GM23338 (cell line): ENCODE measurements at regions not wholly inside any gene's neighbourhood (a gene's known extent, or its start where the extent isn't known, plus 50 kb on each side); places are given as distances from the start of the nearest gene placed in this dataset.

Experiments used
- ATAC-seq: fragments of 200-7000 bp; cut with Tn5 transposase; 3 replicates; pipeline ENCODE4 v1.9.1; 2020
- DNase-seq: peaks from one replicate; pipeline ENCODE4 v3.0.0-alpha.2; 2015; ENCODE audit warnings: low spot score
- H2AFZ ChIP-seq: fragments of 200-600 bp; sonication (generic); 2 replicates; pipeline ENCODE4 v1.8.0; 2016; ENCODE audit warnings: antibody characterized with exemption, mild to moderate bottlenecking, moderate library complexity
- H3F3A ChIP-seq: fragments of 200-600 bp; sonication (generic); replicated peaks from 2 replicates; pipeline ENCODE4 v1.8.0; 2017; ENCODE audit warnings: antibody characterized with exemption, mixed run types, low read depth
- H3K27ac ChIP-seq: fragments of 200-600 bp; sonication (generic); 2 replicates; pipeline ENCODE4 v1.6.1; 2016; ENCODE audit warnings: low read depth
- H3K27me3 ChIP-seq: fragments of 200-600 bp; sonication (generic); 2 replicates; pipeline ENCODE4 v1.8.0; 2016; ENCODE audit warnings: mild to moderate bottlenecking, mixed run types, moderate library complexity; ENCODE audit not compliant: insufficient read depth
- H3K36me3 ChIP-seq: fragments of 200-600 bp; sonication (generic); 2 replicates; pipeline ENCODE4 v1.8.0; 2016; ENCODE audit warnings: mild to moderate bottlenecking; ENCODE audit not compliant: insufficient read depth
- H3K4me1 ChIP-seq: fragments of 200-600 bp; sonication (generic); 2 replicates; pipeline ENCODE4 v1.8.0; 2016; ENCODE audit warnings: mild to moderate bottlenecking, moderate library complexity; ENCODE audit not compliant: insufficient read depth
- H3K4me2 ChIP-seq: fragments of 200-600 bp; sonication (generic); 2 replicates; pipeline ENCODE4 v1.7.1; 2017; ENCODE audit warnings: mixed run types
- H3K4me3 ChIP-seq: fragments of 200-600 bp; sonication (generic); 2 replicates; pipeline ENCODE4 v1.6.1; 2016; ENCODE audit warnings: mixed run types
- H3K79me2 ChIP-seq: fragments of 200-600 bp; sonication (generic); replicated peaks from 2 replicates; pipeline ENCODE4 v1.8.0; 2017; ENCODE audit warnings: mild to moderate bottlenecking; ENCODE audit not compliant: insufficient read depth
- H3K9me2 ChIP-seq: fragments of 200-600 bp; sonication (generic); 2 replicates; pipeline ENCODE4 v1.8.0; 2017; ENCODE audit not compliant: insufficient read depth
- H4K20me1 ChIP-seq: fragments of 200-600 bp; sonication (generic); replicated peaks from 2 replicates; pipeline ENCODE4 v1.8.0; 2017; ENCODE audit warnings: mild to moderate bottlenecking; ENCODE audit not compliant: insufficient read depth
- H3K27ac Mint-ChIP-seq: 2 replicates; pipeline ENCODE4 v1.8.0; 2020; ENCODE audit warnings: inconsistent platforms, mild to moderate bottlenecking, moderate library complexity, mixed read lengths
- H3K27me3 Mint-ChIP-seq: 3 replicates; pipeline ENCODE4 v1.8.0; 2022; ENCODE audit warnings: low read depth, mild to moderate bottlenecking, moderate library complexity, mixed read lengths, inconsistent platforms; ENCODE audit not compliant: insufficient read depth, poor library complexity
- H3K36me3 Mint-ChIP-seq: 3 replicates; pipeline ENCODE4 v1.8.0; 2021; ENCODE audit warnings: low read depth, mild to moderate bottlenecking, inconsistent platforms, moderate library complexity, mixed read lengths
- H3K4me1 Mint-ChIP-seq: 3 replicates; pipeline ENCODE4 v1.8.0; 2020; ENCODE audit warnings: mild to moderate bottlenecking, inconsistent platforms, mixed read lengths
- H3K4me3 Mint-ChIP-seq: 3 replicates; pipeline ENCODE4 v1.8.0; 2021; ENCODE audit warnings: moderate library complexity, mild to moderate bottlenecking, inconsistent platforms, mixed read lengths
- H3K9me3 Mint-ChIP-seq: 3 replicates; pipeline ENCODE4 v1.8.0; 2020; ENCODE audit warnings: moderate library complexity, mild to moderate bottlenecking, inconsistent platforms, mixed read lengths
- CREB1 ChIP-seq: fragments of 250-450 bp; sonication (Bioruptor Pico); IDR thresholded peaks from 2 replicates; pipeline ENCODE4 v1.5.0; 2020; ENCODE audit warnings: low read depth, mild to moderate bottlenecking, moderate library complexity
- EZH2 ChIP-seq: fragments of 200-600 bp; sonication (generic); IDR thresholded peaks from one replicate; pipeline ENCODE4 v1.8.0; 2017; ENCODE audit warnings: antibody characterized with exemption, mild to moderate bottlenecking, low read depth; ENCODE audit not compliant: unreplicated experiment
- POLR2AphosphoS5 ChIP-seq: IDR thresholded peaks from 2 replicates; pipeline ENCODE4 v1.6.1; 2016; ENCODE audit warnings: antibody characterized with exemption, low read depth
- STAT1 ChIP-seq: IDR thresholded peaks from one replicate; pipeline ENCODE4 v1.6.1; 2016; ENCODE audit warnings: antibody characterized with exemption; ENCODE audit not compliant: unreplicated experiment
- ZNF331 ChIP-seq: fragments of 250-450 bp; sonication (Bioruptor Pico); IDR thresholded peaks from 2 replicates; pipeline ENCODE4 v1.5.0; 2020; ENCODE audit warnings: low read depth, mild to moderate bottlenecking, moderate library complexity
- TF ChIP-seq, protein P1 (sequence below): IDR thresholded peaks from 2 replicates; pipeline ENCODE4 v1.6.1; 2016; ENCODE audit warnings: antibody characterized with exemption
- TF ChIP-seq, protein P2 (sequence below), 2 experiments: fragments of 200-600 bp in 1 of 2; sonication (generic) in 1 of 2; conservative IDR thresholded peaks; 2 replicates each; pipeline versions ENCODE4 v1.5.1 to v1.6.1; 2016 to 2017; ENCODE audit warnings: antibody characterized with exemption in 2 of 2, low read depth in 2 of 2, mild to moderate bottlenecking in 2 of 2, moderate library complexity in 1 of 2
- TF ChIP-seq, protein P3 (sequence below): IDR thresholded peaks from one replicate; pipeline ENCODE4 v1.6.1; 2018; ENCODE audit warnings: antibody characterized with exemption; ENCODE audit not compliant: unreplicated experiment

DNA sequence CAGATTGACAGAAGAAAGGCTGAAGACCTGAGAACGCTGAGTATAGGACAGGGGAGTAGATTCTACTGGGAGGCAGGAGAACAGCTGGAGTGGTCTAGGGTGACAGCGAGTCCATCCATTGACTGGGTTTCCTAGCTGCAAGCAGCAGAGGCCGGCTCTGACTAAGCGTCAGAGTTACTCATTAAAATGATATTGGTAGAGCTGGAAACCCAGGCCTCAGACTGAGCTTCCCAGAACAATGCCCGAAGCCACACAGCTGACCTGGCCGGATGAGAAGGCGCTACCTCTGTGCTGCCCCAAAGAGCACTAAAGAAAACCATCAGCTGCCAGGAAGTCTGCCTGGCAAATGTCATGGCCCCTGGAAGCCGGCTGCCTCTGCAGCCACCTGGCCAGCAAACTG is 78.5 kb upstream of the FZD10 start (continued):
- TF ChIP-seq, protein P1, sequence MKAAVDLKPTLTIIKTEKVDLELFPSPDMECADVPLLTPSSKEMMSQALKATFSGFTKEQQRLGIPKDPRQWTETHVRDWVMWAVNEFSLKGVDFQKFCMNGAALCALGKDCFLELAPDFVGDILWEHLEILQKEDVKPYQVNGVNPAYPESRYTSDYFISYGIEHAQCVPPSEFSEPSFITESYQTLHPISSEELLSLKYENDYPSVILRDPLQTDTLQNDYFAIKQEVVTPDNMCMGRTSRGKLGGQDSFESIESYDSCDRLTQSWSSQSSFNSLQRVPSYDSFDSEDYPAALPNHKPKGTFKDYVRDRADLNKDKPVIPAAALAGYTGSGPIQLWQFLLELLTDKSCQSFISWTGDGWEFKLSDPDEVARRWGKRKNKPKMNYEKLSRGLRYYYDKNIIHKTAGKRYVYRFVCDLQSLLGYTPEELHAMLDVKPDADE = no peak
- TF ChIP-seq, protein P2, sequence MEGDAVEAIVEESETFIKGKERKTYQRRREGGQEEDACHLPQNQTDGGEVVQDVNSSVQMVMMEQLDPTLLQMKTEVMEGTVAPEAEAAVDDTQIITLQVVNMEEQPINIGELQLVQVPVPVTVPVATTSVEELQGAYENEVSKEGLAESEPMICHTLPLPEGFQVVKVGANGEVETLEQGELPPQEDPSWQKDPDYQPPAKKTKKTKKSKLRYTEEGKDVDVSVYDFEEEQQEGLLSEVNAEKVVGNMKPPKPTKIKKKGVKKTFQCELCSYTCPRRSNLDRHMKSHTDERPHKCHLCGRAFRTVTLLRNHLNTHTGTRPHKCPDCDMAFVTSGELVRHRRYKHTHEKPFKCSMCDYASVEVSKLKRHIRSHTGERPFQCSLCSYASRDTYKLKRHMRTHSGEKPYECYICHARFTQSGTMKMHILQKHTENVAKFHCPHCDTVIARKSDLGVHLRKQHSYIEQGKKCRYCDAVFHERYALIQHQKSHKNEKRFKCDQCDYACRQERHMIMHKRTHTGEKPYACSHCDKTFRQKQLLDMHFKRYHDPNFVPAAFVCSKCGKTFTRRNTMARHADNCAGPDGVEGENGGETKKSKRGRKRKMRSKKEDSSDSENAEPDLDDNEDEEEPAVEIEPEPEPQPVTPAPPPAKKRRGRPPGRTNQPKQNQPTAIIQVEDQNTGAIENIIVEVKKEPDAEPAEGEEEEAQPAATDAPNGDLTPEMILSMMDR (conservative IDR thresholded peaks at IDR 0.05; ENCODE audit: low read depth in 2 of 2) = no peak
- TF ChIP-seq, protein P3, sequence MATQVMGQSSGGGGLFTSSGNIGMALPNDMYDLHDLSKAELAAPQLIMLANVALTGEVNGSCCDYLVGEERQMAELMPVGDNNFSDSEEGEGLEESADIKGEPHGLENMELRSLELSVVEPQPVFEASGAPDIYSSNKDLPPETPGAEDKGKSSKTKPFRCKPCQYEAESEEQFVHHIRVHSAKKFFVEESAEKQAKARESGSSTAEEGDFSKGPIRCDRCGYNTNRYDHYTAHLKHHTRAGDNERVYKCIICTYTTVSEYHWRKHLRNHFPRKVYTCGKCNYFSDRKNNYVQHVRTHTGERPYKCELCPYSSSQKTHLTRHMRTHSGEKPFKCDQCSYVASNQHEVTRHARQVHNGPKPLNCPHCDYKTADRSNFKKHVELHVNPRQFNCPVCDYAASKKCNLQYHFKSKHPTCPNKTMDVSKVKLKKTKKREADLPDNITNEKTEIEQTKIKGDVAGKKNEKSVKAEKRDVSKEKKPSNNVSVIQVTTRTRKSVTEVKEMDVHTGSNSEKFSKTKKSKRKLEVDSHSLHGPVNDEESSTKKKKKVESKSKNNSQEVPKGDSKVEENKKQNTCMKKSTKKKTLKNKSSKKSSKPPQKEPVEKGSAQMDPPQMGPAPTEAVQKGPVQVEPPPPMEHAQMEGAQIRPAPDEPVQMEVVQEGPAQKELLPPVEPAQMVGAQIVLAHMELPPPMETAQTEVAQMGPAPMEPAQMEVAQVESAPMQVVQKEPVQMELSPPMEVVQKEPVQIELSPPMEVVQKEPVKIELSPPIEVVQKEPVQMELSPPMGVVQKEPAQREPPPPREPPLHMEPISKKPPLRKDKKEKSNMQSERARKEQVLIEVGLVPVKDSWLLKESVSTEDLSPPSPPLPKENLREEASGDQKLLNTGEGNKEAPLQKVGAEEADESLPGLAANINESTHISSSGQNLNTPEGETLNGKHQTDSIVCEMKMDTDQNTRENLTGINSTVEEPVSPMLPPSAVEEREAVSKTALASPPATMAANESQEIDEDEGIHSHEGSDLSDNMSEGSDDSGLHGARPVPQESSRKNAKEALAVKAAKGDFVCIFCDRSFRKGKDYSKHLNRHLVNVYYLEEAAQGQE = no peak
- TF ChIP-seq POLR2AphosphoS5 (no peak), EZH2 (no peak)

DNA sequence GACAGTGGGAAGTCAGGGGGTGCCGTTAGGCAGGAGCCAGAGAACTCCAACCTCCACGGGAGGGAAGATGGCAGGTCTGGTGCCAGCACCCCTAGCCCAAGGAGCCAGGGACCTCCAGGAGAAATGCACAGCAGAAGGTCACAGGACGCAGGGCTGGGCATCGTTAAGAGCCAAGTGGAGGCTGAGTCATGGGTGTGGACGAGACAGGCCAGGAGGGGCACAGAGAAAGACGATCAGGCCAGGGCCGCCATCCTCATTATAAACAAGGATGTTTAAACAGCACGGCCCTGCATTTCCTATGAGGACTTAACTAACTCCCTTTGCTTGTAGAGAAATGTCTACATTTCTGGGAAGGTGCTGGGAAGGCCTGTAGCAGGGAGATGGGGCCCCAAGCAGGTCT is 77.9 kb upstream of the FZD10 start:
- Histone ChIP-seq H3K4me1 (no peaks in the 10 kb centered on the region; the same call in 1 of the 2 replicates), H4K20me1 (no peaks in the 10 kb centered on the region), H3F3A (no peaks in the 10 kb centered on the region), H3K36me3 (no peaks in the 10 kb centered on the region), H3K27me3 (no peaks in the 10 kb centered on the region), H3K4me2 (no peak overlapping the region), H3K79me2 (no peaks in the 10 kb centered on the region), H3K4me3 (no peak overlapping the region), H3K9me2 (no peaks in the 10 kb centered on the region), H3K27ac (no peak overlapping the region), H2AFZ (no peak overlapping the region)
- H3K4me1 Mint-ChIP-seq = no peaks in the 10 kb centered on the region
- H3K9me3 Mint-ChIP-seq = peaks cover 99% of the 10 kb centered on the region
- H3K27ac Mint-ChIP-seq = no peak overlapping the region
- ATAC-seq (no peak), DNase-seq (no peak)
- H3K4me3 Mint-ChIP-seq = no peak overlapping the region
- H3K27me3 Mint-ChIP-seq = peaks cover 8% of the 10 kb centered on the region
- H3K36me3 Mint-ChIP-seq = peaks cover 51% of the 10 kb centered on the region
- TF ChIP-seq STAT1 (no peak), ZNF331 (CRISPR knock-in tag) (no peak), CREB1 (CRISPR knock-in tag) (no peak)
- TF ChIP-seq, protein P2 (conservative IDR thresholded peaks at IDR 0.05; ENCODE audit: low read depth in 2 of 2) = no peak
- TF ChIP-seq, protein P1 = no peak
- TF ChIP-seq, protein P3 = no peak
